ENCODE measurements at regions not wholly inside any gene's neighbourhood (a gene's known extent, or its start where the extent isn't known, plus 50 kb on each side); places are given as distances from the start of the nearest gene placed in this dataset.

DNA sequence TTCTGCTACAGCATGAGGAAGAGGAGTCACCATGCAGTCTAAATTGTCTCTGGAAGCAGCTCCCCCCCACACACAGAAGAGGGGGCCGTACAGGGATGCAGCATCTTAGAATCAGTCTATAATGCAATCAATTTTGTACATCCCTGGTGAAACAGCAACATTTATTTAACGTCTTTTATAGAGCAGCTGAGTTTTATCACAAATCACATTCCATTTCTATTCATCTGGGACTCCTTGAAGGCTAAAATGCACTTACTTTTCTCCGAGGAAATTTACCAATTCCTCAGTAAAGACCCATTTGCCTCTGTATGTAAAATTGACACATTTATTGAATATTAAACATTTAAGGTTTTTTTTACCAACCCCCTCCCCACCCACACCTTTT lies 193.9 kb downstream of the PHETA1 start:
- no peak for DNase-seq (ENCODE audit: low read depth in 2 of 2)

DNA sequence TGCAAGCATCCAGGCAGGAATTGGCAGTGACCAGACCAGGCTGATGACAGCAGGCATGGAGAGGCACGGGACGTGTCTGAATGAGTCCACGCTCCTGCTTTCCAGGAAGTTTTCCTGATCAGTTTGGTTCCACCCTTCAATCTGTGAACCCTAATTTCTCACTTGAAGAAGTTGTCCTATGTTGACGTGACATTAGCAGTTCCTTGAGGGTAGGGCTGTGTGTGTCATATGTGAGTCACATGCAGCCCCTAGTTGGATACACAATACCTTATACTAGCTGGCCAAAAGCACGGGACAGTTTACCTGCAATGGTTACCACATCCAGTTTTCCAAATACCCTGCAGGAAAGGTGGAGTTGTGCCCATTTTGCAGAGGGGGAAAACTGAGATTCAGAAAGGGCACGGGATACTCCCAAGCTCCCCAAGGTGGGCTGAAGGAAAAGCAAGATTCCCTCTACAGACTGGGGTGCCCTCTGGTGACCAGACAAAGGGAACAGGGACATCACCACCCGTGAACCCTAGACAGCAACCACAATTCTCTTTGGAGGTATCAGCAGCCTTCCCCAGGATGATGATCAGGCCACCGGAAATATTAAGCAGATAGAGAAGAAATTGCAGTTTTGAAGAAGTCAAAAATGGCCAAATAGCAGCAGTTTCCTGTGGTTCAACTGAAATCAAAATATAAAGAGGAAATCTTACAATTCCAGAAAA lies 194.5 kb downstream of the PHETA1 start:
- no peak for DNase-seq (ENCODE audit: low read depth in 2 of 2)

DNA sequence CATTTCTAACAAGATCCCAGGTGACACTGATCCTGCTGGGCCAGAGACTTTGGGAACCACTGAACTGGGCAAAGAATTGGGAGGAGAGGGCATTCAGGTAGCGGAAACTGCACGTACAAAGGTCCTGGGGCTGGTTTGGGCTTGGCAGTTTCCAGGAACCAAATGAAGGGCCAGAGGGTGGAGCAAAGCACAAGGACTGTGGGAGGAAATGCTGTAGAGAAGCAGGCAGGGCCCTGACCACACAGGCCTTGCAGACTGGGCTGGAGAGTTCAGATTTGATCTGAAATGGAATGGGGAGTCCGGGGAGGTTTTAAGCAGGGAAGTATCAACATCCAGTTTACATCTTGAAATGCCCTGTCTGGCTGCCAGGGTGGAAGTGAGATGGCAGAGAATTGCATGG lies 195.1 kb downstream of the PHETA1 start:
- DNase-seq (ENCODE audit: low read depth in 2 of 2): no peak

DNA sequence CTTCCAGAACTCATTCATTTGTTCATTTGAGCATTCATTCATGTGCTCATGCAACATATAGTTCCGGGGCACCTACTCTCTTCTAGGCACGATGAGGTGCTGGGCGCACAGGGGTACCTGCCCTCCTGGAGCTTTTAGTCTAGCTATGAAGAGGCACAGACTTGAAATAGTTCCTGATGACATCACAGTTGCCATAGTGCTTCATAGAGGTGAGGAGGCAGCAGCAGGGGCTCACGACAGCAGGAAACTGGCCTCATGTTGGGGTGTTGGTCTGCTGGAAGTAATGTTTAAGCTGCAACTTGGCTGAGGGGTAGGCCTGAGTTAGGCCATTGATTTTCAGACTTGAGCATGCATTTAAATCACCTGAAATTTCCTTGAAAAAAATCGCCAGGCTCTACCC lies 195.5 kb downstream of the PHETA1 start:
- no peak for DNase-seq (ENCODE audit: low read depth in 2 of 2)

GRCh38 chr12:111172786-111173185 lies 196.1 kb downstream of the PHETA1 start:
- DNase-seq (ENCODE audit: low read depth in 2 of 2): no peak

GRCh38 chr12:111171832-111172231 lies 197.1 kb downstream of the PHETA1 start:
- DNase-seq (ENCODE audit: low read depth in 2 of 2): no peak

GRCh38 chr12:111171345-111171744 lies 197.6 kb downstream of the PHETA1 start:
- DNase-seq (ENCODE audit: low read depth in 2 of 2): no peak

DNA sequence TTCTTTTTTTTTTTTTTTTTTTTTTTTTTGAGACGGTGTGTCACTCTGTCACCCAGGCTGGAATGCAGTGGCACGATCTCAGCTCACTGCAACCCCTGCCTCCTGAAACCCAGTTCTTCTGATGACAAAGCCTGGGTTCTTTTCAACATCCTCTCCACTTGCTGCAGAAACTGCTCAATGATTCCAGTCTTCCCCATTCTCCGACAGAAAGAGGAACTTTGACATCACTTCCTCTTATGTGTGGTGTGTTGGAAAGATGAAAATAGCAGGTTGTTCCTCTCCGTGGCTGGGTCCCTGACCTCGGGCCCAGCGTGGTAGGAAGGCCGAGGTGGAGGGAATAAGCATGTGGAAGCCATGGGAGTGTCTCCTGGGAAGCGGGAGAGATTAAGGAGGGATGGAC lies 198.4 kb downstream of the PHETA1 start:
- DNase-seq (ENCODE audit: low read depth in 2 of 2): no peak

DNA sequence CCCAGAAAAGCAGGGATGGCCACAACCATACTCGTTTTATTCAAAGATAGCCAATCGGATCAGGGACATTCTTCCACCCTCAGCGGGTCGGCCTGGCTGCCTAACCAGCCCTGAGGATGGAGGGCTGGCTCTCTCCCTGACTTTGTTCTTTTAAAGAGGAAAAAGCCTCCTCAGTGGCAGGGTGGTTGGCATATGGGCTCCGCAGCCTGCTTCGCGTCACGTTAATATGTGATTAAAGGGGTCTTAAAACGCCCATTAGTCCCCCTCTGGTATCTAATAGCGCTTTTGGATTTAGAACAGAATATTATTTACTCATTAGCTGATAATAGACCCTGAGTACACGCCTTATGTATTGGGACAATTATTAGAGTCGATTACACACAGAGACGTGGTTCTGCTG lies 199.4 kb downstream of the PHETA1 start:
- no peak for DNase-seq (ENCODE audit: low read depth in 2 of 2)

DNA sequence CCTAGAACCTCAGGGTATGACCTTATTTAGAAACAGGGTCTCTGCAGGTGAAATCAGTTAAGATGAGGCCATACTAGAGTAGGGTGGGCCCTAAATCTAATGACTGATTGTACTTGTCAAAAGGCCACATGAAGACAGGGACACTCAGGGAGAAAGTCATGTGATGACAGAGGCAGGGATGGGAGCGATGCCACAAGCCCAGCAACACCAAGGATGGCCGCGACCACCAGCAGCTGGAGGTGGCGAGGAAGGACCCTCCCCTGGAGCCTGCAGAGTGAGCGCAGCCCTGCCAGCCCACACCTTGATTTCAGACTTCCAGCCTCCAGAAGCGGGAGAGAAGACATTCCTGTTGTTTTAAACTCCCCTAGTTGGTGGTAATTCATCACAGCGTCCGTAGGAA lies 199.9 kb downstream of the PHETA1 start:
- no peak for DNase-seq (ENCODE audit: low read depth in 2 of 2)

DNA sequence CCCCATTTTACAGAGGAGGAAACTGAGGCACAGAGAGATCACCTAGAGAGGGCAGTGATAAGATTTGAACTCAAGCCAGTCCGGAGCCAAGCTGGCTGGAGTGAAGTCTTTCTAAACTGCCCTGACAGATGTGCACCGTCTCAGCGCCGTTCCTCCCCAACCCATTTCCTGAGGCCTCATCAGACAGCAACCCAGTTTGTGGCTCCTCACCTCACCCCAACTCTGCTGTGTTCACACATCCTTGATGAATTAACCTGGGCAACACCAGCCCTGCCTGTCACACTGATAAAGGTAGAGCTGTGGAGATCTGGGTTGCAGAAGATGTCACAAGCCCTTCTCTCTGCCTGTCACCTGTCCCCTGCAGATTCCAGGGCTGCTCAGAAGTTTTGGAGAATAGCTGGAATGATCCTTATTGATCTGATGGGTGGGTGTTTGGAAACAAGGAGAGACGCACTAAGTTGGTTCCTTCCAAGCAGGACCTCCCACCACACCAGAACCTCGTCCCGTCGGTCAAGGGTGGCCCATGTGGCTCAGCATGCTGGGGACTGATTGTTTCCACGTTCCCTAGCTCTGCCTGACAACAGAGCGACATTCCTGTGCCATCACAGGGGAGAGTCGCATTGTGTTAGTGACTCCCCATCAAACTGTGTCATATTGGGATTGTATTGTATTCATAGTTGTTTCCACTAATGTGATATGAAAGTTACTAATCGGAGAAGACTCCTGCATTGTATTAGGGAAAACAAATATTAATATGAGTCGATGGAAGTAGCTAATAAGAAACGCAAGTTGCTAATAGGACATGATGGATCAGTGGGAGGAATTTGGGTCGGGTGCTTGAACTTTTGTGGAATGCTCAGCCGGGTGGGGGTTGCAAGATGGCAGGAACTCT lies 200.6 kb downstream of the PHETA1 start:
- DNase-seq (ENCODE audit: low read depth in 2 of 2): no peak

- DNase-seq (ENCODE audit: low read depth in 2 of 2): no peak
Measured at GRCh38 chr12:111166779-111167540, 201.9 kb downstream of the PHETA1 start.

DNA sequence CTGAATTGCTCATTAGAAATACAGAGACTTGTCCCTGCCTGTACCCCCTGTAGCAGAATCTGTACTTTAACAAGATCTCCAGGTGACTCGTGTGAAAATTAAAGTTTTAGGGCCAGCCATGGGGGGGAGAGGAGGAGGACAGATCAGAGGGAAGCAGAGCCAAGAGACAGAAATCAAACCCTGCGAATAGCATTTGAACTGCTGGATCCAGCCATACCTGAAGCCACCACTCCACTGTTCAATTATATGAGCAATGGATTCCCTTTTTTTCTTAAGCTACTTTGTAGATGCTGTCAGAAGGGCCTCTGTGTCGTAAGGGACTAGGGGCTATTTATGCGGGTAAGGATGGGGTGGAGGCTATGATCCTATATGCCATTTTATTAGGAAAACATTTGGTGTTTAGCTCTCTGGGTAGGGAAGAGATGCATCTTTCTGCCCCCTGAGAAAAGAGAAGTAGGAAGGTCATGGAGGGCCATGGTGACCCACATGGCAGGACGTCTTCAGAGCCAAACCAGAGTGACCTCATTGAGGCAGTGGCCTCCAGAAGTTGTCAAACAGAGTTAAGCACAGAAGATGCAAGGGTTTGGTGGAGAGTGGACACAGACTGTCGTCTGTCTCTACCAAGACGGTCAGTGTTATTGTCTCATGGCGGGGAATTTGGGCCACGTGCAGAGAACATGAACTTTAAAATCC lies 203.9 kb downstream of the PHETA1 start:
- DNase-seq (ENCODE audit: low read depth in 2 of 2): no peak

DNA sequence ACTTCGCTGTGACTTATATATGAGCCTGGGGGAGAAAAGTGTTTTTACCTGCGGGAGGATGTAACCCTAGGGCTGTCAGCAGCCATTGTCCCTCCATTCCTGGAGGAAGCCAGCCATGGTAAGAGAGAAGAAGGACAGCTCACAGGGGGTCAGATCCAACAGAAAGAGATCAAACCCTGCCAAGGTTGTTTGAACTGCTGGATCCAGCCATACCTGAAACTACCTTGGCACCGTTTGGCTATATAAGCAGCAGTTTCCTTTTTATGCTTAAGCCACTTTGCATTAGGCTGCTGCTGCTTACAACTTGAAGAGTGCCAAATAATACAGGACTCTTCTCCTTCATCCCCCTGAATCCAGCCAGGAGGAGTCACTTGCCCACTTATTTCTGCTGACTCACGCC lies 205.5 kb downstream of the PHETA1 start:
- DNase-seq (ENCODE audit: low read depth in 2 of 2): no peak

- DNase-seq (ENCODE audit: low read depth in 2 of 2): no peak
Measured at GRCh38 chr12:111161898-111162297, 207.0 kb downstream of the PHETA1 start.

GRCh38 chr12:111160350-111161241 lies 208.3 kb downstream of the PHETA1 start:
- no peak for DNase-seq (ENCODE audit: low read depth in 2 of 2)

- DNase-seq (ENCODE audit: low read depth in 2 of 2): no peak
Measured at GRCh38 chr12:111158992-111159391, 209.9 kb downstream of the PHETA1 start.

- no peak for DNase-seq (ENCODE audit: low read depth in 2 of 2)
Measured at GRCh38 chr12:111157486-111157885, 211.4 kb downstream of the PHETA1 start.

- DNase-seq (ENCODE audit: low read depth in 2 of 2): no peak
Measured at GRCh38 chr12:111156304-111156703, 212.6 kb downstream of the PHETA1 start.

DNA sequence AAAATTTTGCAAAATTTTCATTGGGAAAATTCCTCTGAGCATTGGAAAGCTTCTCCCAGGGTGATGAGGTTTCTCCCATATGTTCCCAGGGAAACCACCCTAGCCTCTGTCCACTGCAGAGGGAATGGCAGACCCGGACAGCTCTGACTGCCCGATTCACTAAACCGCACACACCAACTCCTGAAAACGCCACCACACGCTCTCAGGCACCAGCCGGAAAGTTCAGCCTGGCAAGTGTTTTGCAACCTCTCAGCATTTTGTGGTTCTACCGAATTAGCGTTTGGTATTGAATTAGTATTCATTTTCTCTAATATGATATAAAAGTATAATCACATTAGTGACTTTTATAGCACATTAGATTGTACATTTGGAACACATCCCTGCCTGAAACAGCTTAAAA lies 213.4 kb downstream of the PHETA1 start:
- DNase-seq (ENCODE audit: low read depth in 2 of 2): no peak

GRCh38 chr12:111155020-111155419 lies 213.9 kb downstream of the PHETA1 start:
- DNase-seq (ENCODE audit: low read depth in 2 of 2): no peak

All from stimulated activated CD8-positive, alpha-beta memory T cell treated with anti-CD3 and anti-CD28 coated beads, Interleukin-15, amount 100 ng/mL, for 48 hours (primary cell).